ENCODE measurements at regions not wholly inside any gene's neighbourhood (a gene's known extent, or its start where the extent isn't known, plus 50 kb on each side); places are given as distances from the start of the nearest gene placed in this dataset.

DNA sequence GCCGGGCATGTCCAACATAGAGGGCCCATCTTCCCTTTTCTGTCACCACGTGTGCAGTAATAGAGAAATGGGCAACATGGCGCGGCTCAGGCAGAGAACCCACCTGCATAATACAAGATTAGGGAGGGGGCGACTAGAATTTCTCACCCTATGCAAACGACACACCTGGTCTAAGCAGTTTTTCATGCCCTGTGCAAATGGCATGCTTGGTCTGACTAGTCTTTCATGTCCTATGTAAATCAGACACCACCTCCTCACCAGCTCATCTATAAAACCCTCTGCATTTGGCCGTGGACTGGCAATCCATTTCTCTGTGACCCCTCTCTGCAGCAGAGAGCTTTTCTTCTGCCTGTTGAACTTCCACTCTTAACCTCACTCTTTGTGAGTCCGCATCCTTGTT is 180.2 kb upstream of the PZP start (continued):
- TF ChIP-seq, protein P1, sequence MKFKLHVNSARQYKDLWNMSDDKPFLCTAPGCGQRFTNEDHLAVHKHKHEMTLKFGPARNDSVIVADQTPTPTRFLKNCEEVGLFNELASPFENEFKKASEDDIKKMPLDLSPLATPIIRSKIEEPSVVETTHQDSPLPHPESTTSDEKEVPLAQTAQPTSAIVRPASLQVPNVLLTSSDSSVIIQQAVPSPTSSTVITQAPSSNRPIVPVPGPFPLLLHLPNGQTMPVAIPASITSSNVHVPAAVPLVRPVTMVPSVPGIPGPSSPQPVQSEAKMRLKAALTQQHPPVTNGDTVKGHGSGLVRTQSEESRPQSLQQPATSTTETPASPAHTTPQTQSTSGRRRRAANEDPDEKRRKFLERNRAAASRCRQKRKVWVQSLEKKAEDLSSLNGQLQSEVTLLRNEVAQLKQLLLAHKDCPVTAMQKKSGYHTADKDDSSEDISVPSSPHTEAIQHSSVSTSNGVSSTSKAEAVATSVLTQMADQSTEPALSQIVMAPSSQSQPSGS (IDR thresholded peaks at IDR 0.05; ENCODE audit: low read length), result no peak
- TF ChIP-seq POLR2A (IDR thresholded peaks at IDR 0.05; ENCODE audit: control extremely low read depth in 1 of 2, low read depth in 2 of 2, low read length in 2 of 2) (no peak), JUND (IDR thresholded peaks at IDR 0.05; ENCODE audit: low read length) (no peak)
